HEK293 (cell line): ENCODE measurements at regions not wholly inside any gene's neighbourhood (a gene's known extent, or its start where the extent isn't known, plus 50 kb on each side); places are given as distances from the start of the nearest gene placed in this dataset.

ENCODE experiments used
- CTCF ChIA-PET: fragments of 350-600 bp; formaldehyde crosslinking; extraction: SDS; loops from one replicate; lab custom pipeline; 2021; ENCODE audit warnings: antibody characterized with exemption; lab: Yijun Ruan, JAX
- POLR2A ChIA-PET: fragments of 300-600 bp; formaldehyde crosslinking; extraction: SDS; loops from one replicate; lab custom pipeline; 2020; ENCODE audit warnings: antibody characterized with exemption, inconsistent platforms; lab: Yijun Ruan, JAX
- H3K27ac ChIP-seq: fragments of 200-500 bp; sonication (Bioruptor generic); 2 replicates; pipeline ENCODE4 v1.5.1; 2014; ENCODE audit warnings: low read depth, low read length, control low read depth, inconsistent platforms; ENCODE audit errors: extremely low read depth
- H3K36me3 ChIP-seq, 2 experiments: fragments of 200-500 bp in 1 of 2; sonication (Bioruptor generic) in 1 of 2; 1 replicate in 1 of 2; 2 replicates in 1 of 2; pipeline ENCODE4 v1.5.1; 2014 to 2017; ENCODE audit warnings: inconsistent platforms in 2 of 2, low read length in 2 of 2; ENCODE audit not compliant: control insufficient read depth in 2 of 2, insufficient read depth in 1 of 2
- H3K4me1 ChIP-seq: fragments of 200-500 bp; sonication (Bioruptor generic); 2 replicates; pipeline ENCODE4 v1.5.1; 2014; ENCODE audit warnings: mild to moderate bottlenecking, low read length, inconsistent platforms; ENCODE audit not compliant: control insufficient read depth, insufficient read depth
- H3K4me3 ChIP-seq: 2 replicates; pipeline ENCODE4 v1.5.1; 2011; ENCODE audit warnings: low read depth, mild to moderate bottlenecking, control low read depth, low read length, moderate library complexity
- H3K9me3 ChIP-seq: fragments of 200-500 bp; sonication (Bioruptor generic); 2 replicates; pipeline ENCODE4 v1.5.1; 2014; ENCODE audit warnings: low read depth, low read length, inconsistent platforms; ENCODE audit not compliant: control insufficient read depth, insufficient read depth
- EGR2 ChIP-seq: fragments of 450-650 bp; formaldehyde crosslinking; IDR thresholded peaks from 2 replicates; pipeline ENCODE4 v1.5.1; 2016; ENCODE audit warnings: low read depth, missing biosample characterization, missing genetic modification characterization
- GLIS1 ChIP-seq: fragments of 450-650 bp; formaldehyde crosslinking; IDR thresholded peaks from 2 replicates; pipeline ENCODE4 v1.5.1; 2016; ENCODE audit warnings: missing biosample characterization, missing genetic modification characterization
- IKZF3 ChIP-seq: fragments of 450-650 bp; IDR thresholded peaks from 2 replicates; pipeline ENCODE4 v1.5.0; 2018; ENCODE audit warnings: missing biosample characterization, mild to moderate bottlenecking, missing genetic modification characterization, moderate library complexity
- OSR2 ChIP-seq: fragments of 450-650 bp; formaldehyde crosslinking; IDR thresholded peaks from 2 replicates; pipeline ENCODE4 v1.5.1; 2016; ENCODE audit warnings: missing biosample characterization, missing genetic modification characterization
- SETDB1 ChIP-seq: IDR thresholded peaks from one replicate; pipeline ENCODE4 v1.6.1; 2017; ENCODE audit warnings: mild to moderate bottlenecking, low read length, moderate library complexity, mixed read lengths; ENCODE audit not compliant: insufficient read length
- YY2 ChIP-seq: fragments of 450-650 bp; formaldehyde crosslinking; IDR thresholded peaks from 2 replicates; pipeline ENCODE4 v1.5.1; 2016; ENCODE audit warnings: missing biosample characterization, missing genetic modification characterization
- ZBTB1 ChIP-seq: fragments of 450-650 bp; formaldehyde crosslinking; IDR thresholded peaks from 2 replicates; pipeline ENCODE4 v1.5.1; 2016; ENCODE audit warnings: missing biosample characterization, missing genetic modification characterization
- ZNF155 ChIP-seq: fragments of 450-650 bp; formaldehyde crosslinking; IDR thresholded peaks from 2 replicates; pipeline ENCODE4 v1.5.1; 2016; ENCODE audit warnings: missing biosample characterization, missing genetic modification characterization
- ZNF16 ChIP-seq: fragments of 450-650 bp; formaldehyde crosslinking; IDR thresholded peaks from 2 replicates; pipeline ENCODE4 v1.5.1; 2016; ENCODE audit warnings: low read depth, missing biosample characterization, missing genetic modification characterization
- ZNF211 ChIP-seq: fragments of 450-650 bp; formaldehyde crosslinking; IDR thresholded peaks from 2 replicates; pipeline ENCODE4 v1.5.1; 2016; ENCODE audit warnings: low read depth, missing biosample characterization, missing genetic modification characterization
- ZNF214 ChIP-seq: fragments of 450-650 bp; formaldehyde crosslinking; IDR thresholded peaks from 2 replicates; pipeline ENCODE4 v1.5.1; 2017; ENCODE audit warnings: missing biosample characterization, mild to moderate bottlenecking, missing genetic modification characterization, borderline replicate concordance
- ZNF23 ChIP-seq: fragments of 450-650 bp; formaldehyde crosslinking; IDR thresholded peaks from 2 replicates; pipeline ENCODE4 v1.5.1; 2016; ENCODE audit warnings: missing biosample characterization, missing genetic modification characterization, borderline replicate concordance
- ZNF391 ChIP-seq: fragments of 450-650 bp; formaldehyde crosslinking; IDR thresholded peaks from 2 replicates; pipeline ENCODE4 v1.5.1; 2016; ENCODE audit warnings: low read depth, missing biosample characterization, missing genetic modification characterization, borderline replicate concordance
- ZNF394 ChIP-seq: fragments of 450-650 bp; formaldehyde crosslinking; IDR thresholded peaks from 2 replicates; pipeline ENCODE4 v1.5.1; 2016; ENCODE audit warnings: missing biosample characterization, missing genetic modification characterization, mild to moderate bottlenecking, moderate library complexity, borderline replicate concordance
- ZNF473 ChIP-seq: fragments of 450-650 bp; formaldehyde crosslinking; IDR thresholded peaks from 2 replicates; pipeline ENCODE4 v1.5.1; 2017; ENCODE audit warnings: missing biosample characterization, missing genetic modification characterization
- ZNF621 ChIP-seq: fragments of 450-650 bp; formaldehyde crosslinking; IDR thresholded peaks from 2 replicates; pipeline ENCODE4 v1.5.1; 2017; ENCODE audit warnings: missing biosample characterization, missing genetic modification characterization
- ZNF623 ChIP-seq: fragments of 450-650 bp; formaldehyde crosslinking; IDR thresholded peaks from 2 replicates; pipeline ENCODE4 v1.5.1; 2016; ENCODE audit warnings: missing biosample characterization, missing genetic modification characterization
- ZNF626 ChIP-seq: fragments of 450-650 bp; sonication (Bioruptor Pico); formaldehyde crosslinking; IDR thresholded peaks from 2 replicates; pipeline ENCODE4 v1.5.1; 2018; ENCODE audit warnings: missing biosample characterization, missing genetic modification characterization, inconsistent platforms
- ZNF629 ChIP-seq: fragments of 450-650 bp; formaldehyde crosslinking; IDR thresholded peaks from 2 replicates; pipeline ENCODE4 v1.5.1; 2017; ENCODE audit warnings: missing biosample characterization, missing genetic modification characterization
- ZNF76 ChIP-seq: fragments of 450-650 bp; formaldehyde crosslinking; IDR thresholded peaks from 2 replicates; pipeline ENCODE4; 2016; ENCODE audit warnings: low read depth, missing biosample characterization, missing genetic modification characterization, borderline replicate concordance
- ZNF768 ChIP-seq: fragments of 450-650 bp; formaldehyde crosslinking; IDR thresholded peaks from 2 replicates; pipeline ENCODE4 v1.5.1; 2018; ENCODE audit warnings: missing biosample characterization, mild to moderate bottlenecking, missing genetic modification characterization
- ZNF776 ChIP-seq: fragments of 450-650 bp; formaldehyde crosslinking; IDR thresholded peaks from 2 replicates; pipeline ENCODE4 v1.5.0; 2017; ENCODE audit warnings: missing biosample characterization, missing genetic modification characterization, borderline replicate concordance
- ZSCAN23 ChIP-seq: fragments of 450-650 bp; formaldehyde crosslinking; IDR thresholded peaks from 2 replicates; pipeline ENCODE4 v1.5.1; 2016; ENCODE audit warnings: missing biosample characterization, missing genetic modification characterization
- TF ChIP-seq, protein P1 (sequence below): fragments of 450-650 bp; formaldehyde crosslinking; IDR thresholded peaks from 2 replicates; pipeline ENCODE4 v1.5.1; 2016; ENCODE audit warnings: missing biosample characterization, missing genetic modification characterization
- TF ChIP-seq, protein P2 (sequence below): sonication (generic); formaldehyde crosslinking; IDR thresholded peaks from 2 replicates; pipeline ENCODE4 v1.8.1; 2022; ENCODE audit warnings: mild to moderate bottlenecking, moderate library complexity, missing genetic modification reagents
- TF ChIP-seq, protein P3 (sequence below): fragments of 450-650 bp; formaldehyde crosslinking; IDR thresholded peaks from 2 replicates; pipeline ENCODE4 v1.5.1; 2017; ENCODE audit warnings: missing biosample characterization, mild to moderate bottlenecking, missing genetic modification characterization, moderate library complexity
- TF ChIP-seq, protein P4 (sequence below): fragments of 450-650 bp; IDR thresholded peaks from 2 replicates; pipeline ENCODE4 v1.5.1; 2018; ENCODE audit warnings: missing biosample characterization, mild to moderate bottlenecking, missing genetic modification characterization
- TF ChIP-seq, protein P5 (sequence below): fragments of 450-650 bp; formaldehyde crosslinking; IDR thresholded peaks from 2 replicates; pipeline ENCODE4 v1.5.1; 2016; ENCODE audit warnings: missing biosample characterization, missing genetic modification characterization, low read depth

DNA sequence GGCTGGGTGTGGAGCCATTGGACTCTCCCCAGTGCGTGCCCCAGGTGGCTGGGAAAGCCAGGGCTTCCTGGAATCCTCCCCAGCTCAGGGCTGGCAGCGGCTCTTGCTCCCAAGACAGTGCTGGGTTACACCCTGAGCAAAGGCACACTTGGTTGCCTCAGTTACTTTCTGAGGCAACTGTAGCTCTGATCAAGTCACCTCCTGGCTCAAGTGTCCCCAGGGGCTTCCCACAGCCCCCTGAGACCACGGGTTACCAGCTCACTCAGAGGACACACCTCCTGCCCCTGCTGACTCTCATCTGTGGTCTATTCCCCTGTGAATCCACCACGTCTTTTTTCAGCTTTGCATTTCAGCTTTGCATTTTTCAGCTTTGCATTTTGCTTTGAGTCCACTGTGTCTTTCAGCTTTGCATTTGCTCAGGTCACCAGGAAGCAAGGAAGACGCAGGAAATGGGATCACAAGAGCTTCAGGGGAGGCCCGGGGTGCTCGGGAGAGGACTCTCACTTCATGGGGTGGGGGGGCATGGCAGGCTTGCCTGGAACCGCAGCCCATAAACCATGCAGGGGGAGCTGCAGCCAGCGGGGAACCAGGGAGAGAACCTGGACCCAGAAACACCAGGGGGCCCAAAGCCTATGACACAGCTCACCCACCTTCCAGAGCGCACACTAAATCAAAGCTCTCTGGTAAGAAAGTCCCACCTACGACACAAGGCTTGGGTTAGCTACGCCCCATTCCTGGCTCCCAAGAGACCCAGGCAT is 138.0 kb upstream of the ASB18 start:
- H3K9me3 ChIP-seq = no peaks in the 10 kb centered on the region
- no peak overlapping the region for H3K4me3 ChIP-seq
- H3K27ac ChIP-seq = no peak overlapping the region
- no peak for TF ChIP-seq ZNF23 (tag by site-specific recombination)
- no peak for TF ChIP-seq EGR2 (tag by site-specific recombination)
- TF ChIP-seq ZNF394 (tag by site-specific recombination) = no peak
- TF ChIP-seq, protein P1, sequence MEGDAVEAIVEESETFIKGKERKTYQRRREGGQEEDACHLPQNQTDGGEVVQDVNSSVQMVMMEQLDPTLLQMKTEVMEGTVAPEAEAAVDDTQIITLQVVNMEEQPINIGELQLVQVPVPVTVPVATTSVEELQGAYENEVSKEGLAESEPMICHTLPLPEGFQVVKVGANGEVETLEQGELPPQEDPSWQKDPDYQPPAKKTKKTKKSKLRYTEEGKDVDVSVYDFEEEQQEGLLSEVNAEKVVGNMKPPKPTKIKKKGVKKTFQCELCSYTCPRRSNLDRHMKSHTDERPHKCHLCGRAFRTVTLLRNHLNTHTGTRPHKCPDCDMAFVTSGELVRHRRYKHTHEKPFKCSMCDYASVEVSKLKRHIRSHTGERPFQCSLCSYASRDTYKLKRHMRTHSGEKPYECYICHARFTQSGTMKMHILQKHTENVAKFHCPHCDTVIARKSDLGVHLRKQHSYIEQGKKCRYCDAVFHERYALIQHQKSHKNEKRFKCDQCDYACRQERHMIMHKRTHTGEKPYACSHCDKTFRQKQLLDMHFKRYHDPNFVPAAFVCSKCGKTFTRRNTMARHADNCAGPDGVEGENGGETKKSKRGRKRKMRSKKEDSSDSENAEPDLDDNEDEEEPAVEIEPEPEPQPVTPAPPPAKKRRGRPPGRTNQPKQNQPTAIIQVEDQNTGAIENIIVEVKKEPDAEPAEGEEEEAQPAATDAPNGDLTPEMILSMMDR = no peak
- no peak for TF ChIP-seq ZNF16 (tag by site-specific recombination)
- TF ChIP-seq ZNF211 (tag by site-specific recombination) = no peak
- TF ChIP-seq ZNF629 (tag by site-specific recombination) = no peak
- TF ChIP-seq, protein P2, sequence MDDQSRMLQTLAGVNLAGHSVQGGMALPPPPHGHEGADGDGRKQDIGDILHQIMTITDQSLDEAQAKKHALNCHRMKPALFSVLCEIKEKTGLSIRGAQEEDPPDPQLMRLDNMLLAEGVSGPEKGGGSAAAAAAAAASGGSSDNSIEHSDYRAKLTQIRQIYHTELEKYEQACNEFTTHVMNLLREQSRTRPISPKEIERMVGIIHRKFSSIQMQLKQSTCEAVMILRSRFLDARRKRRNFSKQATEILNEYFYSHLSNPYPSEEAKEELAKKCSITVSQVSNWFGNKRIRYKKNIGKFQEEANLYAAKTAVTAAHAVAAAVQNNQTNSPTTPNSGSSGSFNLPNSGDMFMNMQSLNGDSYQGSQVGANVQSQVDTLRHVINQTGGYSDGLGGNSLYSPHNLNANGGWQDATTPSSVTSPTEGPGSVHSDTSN (CRISPR knock-in tag) = no peak
- TF ChIP-seq GLIS1 (tag by site-specific recombination) = no peak
- no peak for TF ChIP-seq ZNF76 (tag by site-specific recombination)
- TF ChIP-seq ZNF621 = no peak
- TF ChIP-seq ZNF623 (tag by site-specific recombination) = no peak
- no peak for TF ChIP-seq YY2 (tag by site-specific recombination)
- TF ChIP-seq, protein P3, sequence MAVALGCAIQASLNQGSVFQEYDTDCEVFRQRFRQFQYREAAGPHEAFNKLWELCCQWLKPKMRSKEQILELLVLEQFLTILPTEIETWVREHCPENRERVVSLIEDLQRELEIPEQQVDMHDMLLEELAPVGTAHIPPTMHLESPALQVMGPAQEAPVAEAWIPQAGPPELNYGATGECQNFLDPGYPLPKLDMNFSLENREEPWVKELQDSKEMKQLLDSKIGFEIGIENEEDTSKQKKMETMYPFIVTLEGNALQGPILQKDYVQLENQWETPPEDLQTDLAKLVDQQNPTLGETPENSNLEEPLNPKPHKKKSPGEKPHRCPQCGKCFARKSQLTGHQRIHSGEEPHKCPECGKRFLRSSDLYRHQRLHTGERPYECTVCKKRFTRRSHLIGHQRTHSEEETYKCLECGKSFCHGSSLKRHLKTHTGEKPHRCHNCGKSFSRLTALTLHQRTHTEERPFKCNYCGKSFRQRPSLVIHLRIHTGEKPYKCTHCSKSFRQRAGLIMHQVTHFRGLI = no peak
- no peak for TF ChIP-seq ZNF155
- no peak for TF ChIP-seq ZNF626 (tag by site-specific recombination)
- TF ChIP-seq ZNF776 = no peak
- TF ChIP-seq IKZF3 (tag by site-specific recombination) = no peak
- TF ChIP-seq, all 188 proteins: peak for 0
- ChIA-PET POLR2A (no interaction called here), CTCF (interaction anchor here (0.7 kb wide), 1 partner anchor 521 kb away, joined by 5 read pairs; no protein-coding TSS in a partner anchor)
- H3K36me3 ChIP-seq = no peaks in the 10 kb centered on the region
- H3K4me1 ChIP-seq = no peaks in the 10 kb centered on the region

DNA sequence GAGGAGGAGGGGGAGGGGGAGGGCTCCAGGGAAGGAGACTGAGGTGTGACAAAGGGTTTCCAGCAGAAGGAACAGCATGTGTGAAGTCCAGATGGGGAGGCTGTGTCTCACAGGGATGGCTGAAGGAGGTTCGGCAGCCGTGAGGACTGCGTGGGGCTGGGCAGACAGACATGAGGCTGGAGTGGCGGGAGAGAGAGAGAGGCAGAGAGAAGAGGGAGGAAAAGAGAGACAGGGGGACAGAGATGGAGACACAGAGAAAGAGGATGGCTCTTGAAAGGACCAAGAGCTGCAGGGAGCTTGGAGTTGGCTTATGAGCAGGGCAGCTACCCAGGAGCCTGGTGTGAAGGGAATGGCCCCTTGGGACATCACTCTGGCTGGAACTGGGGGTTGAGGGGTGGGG is 138.9 kb upstream of the ASB18 start:
- Histone ChIP-seq H3K36me3 (no peaks in the 10 kb centered on the region), H3K4me1 (no peaks in the 10 kb centered on the region), H3K9me3 (no peaks in the 10 kb centered on the region), H3K27ac (no peak overlapping the region), H3K4me3 (no peak overlapping the region)
- ChIA-PET POLR2A (no interaction called here), CTCF (interaction anchor here (1.1 kb wide), 1 partner anchor 194 kb away, joined by 3 read pairs; no protein-coding TSS in a partner anchor)
- TF ChIP-seq, protein P4, sequence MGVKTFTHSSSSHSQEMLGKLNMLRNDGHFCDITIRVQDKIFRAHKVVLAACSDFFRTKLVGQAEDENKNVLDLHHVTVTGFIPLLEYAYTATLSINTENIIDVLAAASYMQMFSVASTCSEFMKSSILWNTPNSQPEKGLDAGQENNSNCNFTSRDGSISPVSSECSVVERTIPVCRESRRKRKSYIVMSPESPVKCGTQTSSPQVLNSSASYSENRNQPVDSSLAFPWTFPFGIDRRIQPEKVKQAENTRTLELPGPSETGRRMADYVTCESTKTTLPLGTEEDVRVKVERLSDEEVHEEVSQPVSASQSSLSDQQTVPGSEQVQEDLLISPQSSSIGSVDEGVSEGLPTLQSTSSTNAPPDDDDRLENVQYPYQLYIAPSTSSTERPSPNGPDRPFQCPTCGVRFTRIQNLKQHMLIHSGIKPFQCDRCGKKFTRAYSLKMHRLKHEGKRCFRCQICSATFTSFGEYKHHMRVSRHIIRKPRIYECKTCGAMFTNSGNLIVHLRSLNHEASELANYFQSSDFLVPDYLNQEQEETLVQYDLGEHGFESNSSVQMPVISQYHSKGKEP (tag by site-specific recombination) = no peak
- TF ChIP-seq ZBTB1 (tag by site-specific recombination) (no peak), OSR2 (tag by site-specific recombination) (no peak), SETDB1 (no peak), ZNF391 (tag by site-specific recombination) (no peak), ZSCAN23 (no peak), ZNF214 (no peak), ZNF768 (tag by site-specific recombination) (no peak), ZNF621 (no peak), ZNF473 (no peak)
- TF ChIP-seq, protein P5, sequence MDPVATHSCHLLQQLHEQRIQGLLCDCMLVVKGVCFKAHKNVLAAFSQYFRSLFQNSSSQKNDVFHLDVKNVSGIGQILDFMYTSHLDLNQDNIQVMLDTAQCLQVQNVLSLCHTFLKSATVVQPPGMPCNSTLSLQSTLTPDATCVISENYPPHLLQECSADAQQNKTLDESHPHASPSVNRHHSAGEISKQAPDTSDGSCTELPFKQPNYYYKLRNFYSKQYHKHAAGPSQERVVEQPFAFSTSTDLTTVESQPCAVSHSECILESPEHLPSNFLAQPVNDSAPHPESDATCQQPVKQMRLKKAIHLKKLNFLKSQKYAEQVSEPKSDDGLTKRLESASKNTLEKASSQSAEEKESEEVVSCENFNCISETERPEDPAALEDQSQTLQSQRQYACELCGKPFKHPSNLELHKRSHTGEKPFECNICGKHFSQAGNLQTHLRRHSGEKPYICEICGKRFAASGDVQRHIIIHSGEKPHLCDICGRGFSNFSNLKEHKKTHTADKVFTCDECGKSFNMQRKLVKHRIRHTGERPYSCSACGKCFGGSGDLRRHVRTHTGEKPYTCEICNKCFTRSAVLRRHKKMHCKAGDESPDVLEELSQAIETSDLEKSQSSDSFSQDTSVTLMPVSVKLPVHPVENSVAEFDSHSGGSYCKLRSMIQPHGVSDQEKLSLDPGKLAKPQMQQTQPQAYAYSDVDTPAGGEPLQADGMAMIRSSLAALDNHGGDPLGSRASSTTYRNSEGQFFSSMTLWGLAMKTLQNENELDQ = no peak
